ENCODE measurements at regions not wholly inside any gene's neighbourhood (a gene's known extent, or its start where the extent isn't known, plus 50 kb on each side); places are given as distances from the start of the nearest gene placed in this dataset.

- no peak for DNase-seq
These were observed 183.2 kb downstream of the CXCL12 start for GRCh38 chr10:44201656-44202055.

DNA sequence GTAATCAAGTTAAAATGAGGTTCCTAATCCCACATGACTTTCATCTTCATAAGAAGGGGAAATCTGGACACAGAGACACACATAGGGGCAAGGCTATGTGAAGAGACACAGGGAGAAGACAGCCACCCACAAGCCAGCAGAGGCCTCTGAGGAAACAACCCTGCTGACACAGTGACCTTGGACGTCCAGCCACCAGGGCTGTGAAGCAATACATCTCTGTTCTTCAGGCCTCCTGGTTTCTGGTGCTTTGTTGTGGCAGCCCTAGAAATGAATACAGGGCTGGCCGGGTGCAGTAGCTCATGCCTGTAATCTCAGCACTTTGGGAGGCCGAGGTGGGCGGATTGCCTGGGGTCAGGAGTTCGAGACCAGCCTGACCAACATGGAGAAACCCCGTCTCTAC is 183.9 kb downstream of the CXCL12 start:
- Mint-ChIP-seq H3K9me3 (peaks cover 6% of the 10 kb centered on the region), H3K27ac (no peak overlapping the region), H3K27me3 (peaks cover 6% of the 10 kb centered on the region), H3K36me3 (ENCODE audit: low read depth) (no peaks in the 10 kb centered on the region), H3K4me3 (no peak overlapping the region), H3K4me1 (ENCODE audit: low read depth) (no peaks in the 10 kb centered on the region)
- H3K27ac ChIP-seq (ENCODE audit: low read depth in 1 of 2, low read length in 2 of 2) = no peak overlapping the region
- no peak overlapping the region for H3K4me3 ChIP-seq (ENCODE audit: low read length)
- ChIA-PET CTCF (no interaction called here), POLR2A (no interaction called here)
- no peaks in the 10 kb centered on the region for H3K4me1 ChIP-seq (ENCODE audit: insufficient read depth, low read length)
- H3K9me3 ChIP-seq (ENCODE audit: control insufficient read depth in 1 of 2, insufficient read depth in 1 of 2, low read length in 2 of 2) = peaks cover 0 to 22% of the 10 kb centered on the region in 2 experiments
- DNase-seq = no peak
- no peaks in the 10 kb centered on the region for H3K36me3 ChIP-seq (ENCODE audit: insufficient read depth, low read length)
- TF ChIP-seq, protein P1, sequence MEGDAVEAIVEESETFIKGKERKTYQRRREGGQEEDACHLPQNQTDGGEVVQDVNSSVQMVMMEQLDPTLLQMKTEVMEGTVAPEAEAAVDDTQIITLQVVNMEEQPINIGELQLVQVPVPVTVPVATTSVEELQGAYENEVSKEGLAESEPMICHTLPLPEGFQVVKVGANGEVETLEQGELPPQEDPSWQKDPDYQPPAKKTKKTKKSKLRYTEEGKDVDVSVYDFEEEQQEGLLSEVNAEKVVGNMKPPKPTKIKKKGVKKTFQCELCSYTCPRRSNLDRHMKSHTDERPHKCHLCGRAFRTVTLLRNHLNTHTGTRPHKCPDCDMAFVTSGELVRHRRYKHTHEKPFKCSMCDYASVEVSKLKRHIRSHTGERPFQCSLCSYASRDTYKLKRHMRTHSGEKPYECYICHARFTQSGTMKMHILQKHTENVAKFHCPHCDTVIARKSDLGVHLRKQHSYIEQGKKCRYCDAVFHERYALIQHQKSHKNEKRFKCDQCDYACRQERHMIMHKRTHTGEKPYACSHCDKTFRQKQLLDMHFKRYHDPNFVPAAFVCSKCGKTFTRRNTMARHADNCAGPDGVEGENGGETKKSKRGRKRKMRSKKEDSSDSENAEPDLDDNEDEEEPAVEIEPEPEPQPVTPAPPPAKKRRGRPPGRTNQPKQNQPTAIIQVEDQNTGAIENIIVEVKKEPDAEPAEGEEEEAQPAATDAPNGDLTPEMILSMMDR (IDR thresholded peaks at IDR 0.05) = no peak
- no peak for ATAC-seq (ENCODE audit: poor library complexity)
- no peaks in the 10 kb centered on the region for H3K27me3 ChIP-seq (ENCODE audit: control insufficient read depth in 1 of 2, insufficient read depth in 2 of 2, low read length in 2 of 2)
- intact Hi-C loops (cut with DNase I, micrococcal nuclease) = no loop called here

More at GRCh38 chr10:44201656-44202055, 183.2 kb downstream of the CXCL12 start:
- H3K4me3 Mint-ChIP-seq = no peak overlapping the region
- H3K36me3 Mint-ChIP-seq (ENCODE audit: low read depth) = no peaks in the 10 kb centered on the region
- Histone ChIP-seq H3K27me3 (ENCODE audit: control insufficient read depth in 1 of 2, insufficient read depth in 2 of 2, low read length in 2 of 2) (no peaks in the 10 kb centered on the region), H3K9me3 (ENCODE audit: control insufficient read depth in 1 of 2, insufficient read depth in 1 of 2, low read length in 2 of 2) (peaks cover 0 to 27% of the 10 kb centered on the region in 2 experiments), H3K27ac (ENCODE audit: low read depth in 1 of 2, low read length in 2 of 2) (no peak overlapping the region), H3K4me3 (ENCODE audit: low read length) (no peak overlapping the region), H3K4me1 (ENCODE audit: insufficient read depth, low read length) (no peaks in the 10 kb centered on the region), H3K36me3 (ENCODE audit: insufficient read depth, low read length) (no peaks in the 10 kb centered on the region)
- peaks cover 4% of the 10 kb centered on the region for H3K27me3 Mint-ChIP-seq
- peaks cover 6% of the 10 kb centered on the region for H3K9me3 Mint-ChIP-seq
- TF ChIP-seq, protein P1 (IDR thresholded peaks at IDR 0.05) = no peak
- no peak for ATAC-seq (ENCODE audit: poor library complexity)
- ChIA-PET POLR2A (no interaction called here), CTCF (no interaction called here)
- intact Hi-C loops (cut with DNase I, micrococcal nuclease) = no loop called here
- H3K4me1 Mint-ChIP-seq (ENCODE audit: low read depth) = no peaks in the 10 kb centered on the region
- no peak overlapping the region for H3K27ac Mint-ChIP-seq

- H3K9me3 ChIP-seq (ENCODE audit: control insufficient read depth in 1 of 2, insufficient read depth in 1 of 2, low read length in 2 of 2) = peaks cover 0 to 22% of the 10 kb centered on the region in 2 experiments
- CTCF ChIA-PET = no interaction called here
- no peak overlapping the region for H3K27ac ChIP-seq (ENCODE audit: low read depth in 1 of 2, low read length in 2 of 2)
- Mint-ChIP-seq H3K27me3 (peaks cover 6% of the 10 kb centered on the region), H3K36me3 (ENCODE audit: low read depth) (no peaks in the 10 kb centered on the region), H3K27ac (no peak overlapping the region), H3K4me3 (no peak overlapping the region), H3K9me3 (peaks cover 6% of the 10 kb centered on the region), H3K4me1 (ENCODE audit: low read depth) (no peaks in the 10 kb centered on the region)
- intact Hi-C loops (cut with DNase I, micrococcal nuclease) = no loop called here
- TF ChIP-seq, protein P1 (IDR thresholded peaks at IDR 0.05) = no peak
- POLR2A ChIA-PET = no interaction called here
- no peak for ATAC-seq (ENCODE audit: poor library complexity)
- no peak overlapping the region for H3K4me3 ChIP-seq (ENCODE audit: low read length)
- DNase-seq = no peak
- H3K27me3 ChIP-seq (ENCODE audit: control insufficient read depth in 1 of 2, insufficient read depth in 2 of 2, low read length in 2 of 2) = no peaks in the 10 kb centered on the region
- no peaks in the 10 kb centered on the region for H3K4me1 ChIP-seq (ENCODE audit: insufficient read depth, low read length)
- no peaks in the 10 kb centered on the region for H3K36me3 ChIP-seq (ENCODE audit: insufficient read depth, low read length)
These were observed 184.8 kb downstream of the CXCL12 start for GRCh38 chr10:44199991-44200655.

Data from CD4-positive, alpha-beta T cell (primary cell).